ENCODE measurements at regions not wholly inside any gene's neighbourhood (a gene's known extent, or its start where the extent isn't known, plus 50 kb on each side); places are given as distances from the start of the nearest gene placed in this dataset.

GRCh38 chr1:95437781-95438180, 203.8 kb downstream of the RWDD3 start:
- no peak for TF ChIP-seq POLR2A (IDR thresholded peaks at IDR 0.05; ENCODE audit: low read depth, low read length)
- TF ChIP-seq POLR2AphosphoS5 (IDR thresholded peaks at IDR 0.05; ENCODE audit: low read depth, low read length): no peak
- TF ChIP-seq TAF1 (IDR thresholded peaks at IDR 0.05; ENCODE audit: borderline replicate concordance, low read depth, low read length): no peak
- no peak for FAIRE-seq
- DNase-seq (ENCODE audit: insufficient read length): no peak

- DNase-seq (ENCODE audit: insufficient read length) (no peak), FAIRE-seq (no peak)
- no peak for TF ChIP-seq TAF1 (IDR thresholded peaks at IDR 0.05; ENCODE audit: borderline replicate concordance, low read depth, low read length)
- no peak for TF ChIP-seq POLR2A (IDR thresholded peaks at IDR 0.05; ENCODE audit: low read depth, low read length)
- no peak for TF ChIP-seq POLR2AphosphoS5 (IDR thresholded peaks at IDR 0.05; ENCODE audit: low read depth, low read length)
These were observed 204.4 kb downstream of the RWDD3 start for GRCh38 chr1:95438218-95438948.

GRCh38 chr1:95440511-95440910, 206.5 kb downstream of the RWDD3 start:
- FAIRE-seq: no peak

DNA sequence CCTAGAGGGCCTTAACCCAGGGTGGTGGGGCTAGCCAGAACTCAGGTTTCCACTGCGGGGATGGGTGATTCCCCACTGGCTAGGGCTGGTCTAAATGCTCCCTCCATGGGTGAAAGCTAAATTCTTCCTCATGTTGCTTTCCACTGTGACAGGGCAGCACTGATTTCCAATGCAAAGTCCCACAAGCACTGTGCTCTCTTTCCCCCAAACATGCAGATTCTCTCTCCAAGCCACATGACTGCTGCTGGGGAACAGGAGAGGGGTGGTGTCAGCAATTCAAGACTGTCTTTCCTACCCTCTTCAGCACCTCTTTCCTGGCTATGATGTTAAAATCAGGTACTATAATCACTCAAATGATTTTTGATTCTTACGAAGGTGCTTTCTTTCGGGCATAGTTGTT, 215.5 kb downstream of the RWDD3 start:
- no peak for DNase-seq (ENCODE audit: insufficient read length)
- FAIRE-seq: no peak
- TF ChIP-seq TAF1 (IDR thresholded peaks at IDR 0.05; ENCODE audit: borderline replicate concordance, low read depth, low read length) (no peak), POLR2A (IDR thresholded peaks at IDR 0.05; ENCODE audit: low read depth, low read length) (no peak), POLR2AphosphoS5 (IDR thresholded peaks at IDR 0.05; ENCODE audit: low read depth, low read length) (no peak)

More at GRCh38 chr1:95440511-95440910, 206.5 kb downstream of the RWDD3 start:
- TF ChIP-seq TAF1 (IDR thresholded peaks at IDR 0.05; ENCODE audit: borderline replicate concordance, low read depth, low read length) (no peak), POLR2AphosphoS5 (IDR thresholded peaks at IDR 0.05; ENCODE audit: low read depth, low read length) (no peak), POLR2A (IDR thresholded peaks at IDR 0.05; ENCODE audit: low read depth, low read length) (no peak)
- no peak for DNase-seq (ENCODE audit: insufficient read length)

- FAIRE-seq (no peak), DNase-seq (ENCODE audit: insufficient read length) (no peak)
- TF ChIP-seq POLR2AphosphoS5 (IDR thresholded peaks at IDR 0.05; ENCODE audit: low read depth, low read length): no peak
- no peak for TF ChIP-seq TAF1 (IDR thresholded peaks at IDR 0.05; ENCODE audit: borderline replicate concordance, low read depth, low read length)
These were observed 217.0 kb downstream of the RWDD3 start for GRCh38 chr1:95451054-95451453.

DNA sequence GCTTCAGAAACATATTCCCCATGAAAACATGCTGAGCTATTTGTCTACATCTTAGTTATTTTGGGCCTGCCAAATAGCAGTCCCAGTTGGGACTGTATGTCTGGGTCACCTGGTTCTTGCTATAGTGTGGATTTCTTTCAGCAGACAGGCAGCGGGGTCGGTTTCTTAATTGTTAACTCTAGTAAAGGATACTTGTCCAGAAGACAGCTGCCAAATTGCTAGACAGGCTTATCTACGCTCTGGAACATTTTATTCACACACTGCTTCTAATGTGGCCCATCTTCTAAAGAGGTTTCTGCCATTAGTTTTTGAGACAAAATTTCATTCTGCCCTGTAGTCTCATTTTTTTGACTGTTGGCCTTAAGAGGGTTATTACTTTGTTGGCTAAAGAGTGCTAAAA, 217.9 kb downstream of the RWDD3 start:
- TF ChIP-seq POLR2AphosphoS5 (IDR thresholded peaks at IDR 0.05; ENCODE audit: low read depth, low read length): no peak
- no peak for TF ChIP-seq TAF1 (IDR thresholded peaks at IDR 0.05; ENCODE audit: borderline replicate concordance, low read depth, low read length)
- no peak for TF ChIP-seq POLR2A (IDR thresholded peaks at IDR 0.05; ENCODE audit: low read depth, low read length)
- DNase-seq (ENCODE audit: insufficient read length) (no peak), FAIRE-seq (no peak)

- FAIRE-seq: no peak
- TF ChIP-seq TAF1 (IDR thresholded peaks at IDR 0.05; ENCODE audit: borderline replicate concordance, low read depth, low read length) (no peak), POLR2A (IDR thresholded peaks at IDR 0.05; ENCODE audit: low read depth, low read length) (no peak), POLR2AphosphoS5 (IDR thresholded peaks at IDR 0.05; ENCODE audit: low read depth, low read length) (no peak)
- no peak for DNase-seq (ENCODE audit: insufficient read length)
These were observed 219.0 kb downstream of the RWDD3 start for GRCh38 chr1:95453053-95453452.

- no peak for DNase-seq (ENCODE audit: insufficient read length)
- no peak for FAIRE-seq
- no peak for TF ChIP-seq POLR2AphosphoS5 (IDR thresholded peaks at IDR 0.05; ENCODE audit: low read depth, low read length)
- no peak for TF ChIP-seq TAF1 (IDR thresholded peaks at IDR 0.05; ENCODE audit: borderline replicate concordance, low read depth, low read length)
- no peak for TF ChIP-seq POLR2A (IDR thresholded peaks at IDR 0.05; ENCODE audit: low read depth, low read length)
These were observed 233.0 kb downstream of the RWDD3 start for GRCh38 chr1:95467036-95467435.

- TF ChIP-seq POLR2A (IDR thresholded peaks at IDR 0.05; ENCODE audit: low read depth, low read length) (no peak), TAF1 (IDR thresholded peaks at IDR 0.05; ENCODE audit: borderline replicate concordance, low read depth, low read length) (no peak), POLR2AphosphoS5 (IDR thresholded peaks at IDR 0.05; ENCODE audit: low read depth, low read length) (no peak)
- FAIRE-seq (no peak), DNase-seq (ENCODE audit: insufficient read length) (no peak)
These were observed 241.9 kb downstream of the RWDD3 start for GRCh38 chr1:95475686-95476457.

GRCh38 chr1:95496307-95496706, 262.3 kb downstream of the RWDD3 start:
- DNase-seq (ENCODE audit: insufficient read length): no peak
- FAIRE-seq: no peak

DNA sequence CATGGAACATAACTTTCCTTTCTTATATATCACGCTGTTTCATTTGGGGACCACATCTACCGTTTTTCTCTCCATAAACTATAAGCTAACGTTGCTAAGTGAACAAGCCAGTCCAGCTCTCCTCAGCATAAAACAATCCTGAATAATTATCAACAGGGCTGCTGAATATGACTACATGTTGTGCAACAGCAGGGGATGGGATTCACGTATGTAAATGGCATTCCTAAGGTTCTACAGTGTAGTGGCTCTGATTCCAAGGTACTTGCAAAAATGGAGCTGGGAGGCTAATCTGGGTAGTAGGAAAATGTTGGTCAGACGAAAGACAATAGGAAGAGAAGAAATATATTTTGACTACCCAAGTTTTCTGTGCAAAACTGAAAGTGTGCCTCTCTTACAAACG, 262.8 kb downstream of the RWDD3 start:
- no peak for DNase-seq (ENCODE audit: insufficient read length)
- TF ChIP-seq TAF1 (IDR thresholded peaks at IDR 0.05; ENCODE audit: borderline replicate concordance, low read depth, low read length): no peak
- no peak for TF ChIP-seq POLR2A (IDR thresholded peaks at IDR 0.05; ENCODE audit: low read depth, low read length)
- TF ChIP-seq POLR2AphosphoS5 (IDR thresholded peaks at IDR 0.05; ENCODE audit: low read depth, low read length): no peak
- no peak for FAIRE-seq

More at GRCh38 chr1:95496307-95496706, 262.3 kb downstream of the RWDD3 start:
- TF ChIP-seq POLR2AphosphoS5 (IDR thresholded peaks at IDR 0.05; ENCODE audit: low read depth, low read length) (no peak), POLR2A (IDR thresholded peaks at IDR 0.05; ENCODE audit: low read depth, low read length) (no peak)

- TF ChIP-seq POLR2A (IDR thresholded peaks at IDR 0.05; ENCODE audit: low read depth, low read length) (no peak), POLR2AphosphoS5 (IDR thresholded peaks at IDR 0.05; ENCODE audit: low read depth, low read length) (no peak), TAF1 (IDR thresholded peaks at IDR 0.05; ENCODE audit: borderline replicate concordance, low read depth, low read length) (no peak)
- FAIRE-seq (no peak), DNase-seq (ENCODE audit: insufficient read length) (no peak)
These were observed 263.6 kb downstream of the RWDD3 start for GRCh38 chr1:95497566-95497965.

All from GM12892 (cell line).